HG03342 (cell line): ENCODE measurements at regions not wholly inside any gene's neighbourhood (a gene's known extent, or its start where the extent isn't known, plus 50 kb on each side); places are given as distances from the start of the nearest gene placed in this dataset.
A peak's percentile ranks its signal among the peaks of the same experiment; 100 is the strongest.
"Not testable (repeated sequence)": the region's sequence is repeated elsewhere in the genome, so short reads cannot be mapped to it uniquely, and the experiment has no call there.

Source experiments
- ATAC-seq: cut with Tn5 transposase; IDR thresholded peaks from one replicate; pipeline ENCODE4 v1.9.1; 2021; ENCODE audit warnings: mild to moderate bottlenecking, moderate library complexity; ENCODE audit not compliant: unreplicated experiment

DNA sequence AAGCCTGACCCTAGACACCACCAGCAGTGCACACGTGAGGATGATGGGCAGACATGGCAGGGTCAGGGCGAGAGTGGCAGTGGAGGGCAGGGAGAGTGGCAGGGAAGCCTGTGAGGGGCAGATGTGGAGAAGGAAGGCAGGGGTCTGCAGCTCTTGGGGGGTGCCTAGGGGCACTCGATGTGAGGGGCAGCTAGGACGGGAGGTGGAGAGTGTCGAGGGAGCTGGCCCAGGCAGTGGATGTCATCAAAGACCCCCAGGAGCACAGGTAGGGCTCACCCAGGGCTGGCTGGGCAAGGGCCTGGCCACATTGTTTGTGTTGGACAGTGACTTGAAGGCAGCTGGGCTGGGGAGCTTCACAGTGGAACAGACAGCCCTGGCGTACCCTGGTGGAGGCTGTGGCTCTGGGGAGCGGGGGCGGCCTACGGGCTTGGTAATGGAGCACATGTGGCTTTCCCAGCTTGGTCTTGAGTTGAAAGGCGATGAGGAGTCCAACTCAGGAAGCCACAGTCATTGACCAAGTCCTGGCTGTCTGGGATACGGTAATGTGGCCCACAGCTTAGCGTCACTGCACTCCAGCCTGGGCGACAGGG lies 87.1 kb downstream of the RTP5 start:
- no peak for ATAC-seq

DNA sequence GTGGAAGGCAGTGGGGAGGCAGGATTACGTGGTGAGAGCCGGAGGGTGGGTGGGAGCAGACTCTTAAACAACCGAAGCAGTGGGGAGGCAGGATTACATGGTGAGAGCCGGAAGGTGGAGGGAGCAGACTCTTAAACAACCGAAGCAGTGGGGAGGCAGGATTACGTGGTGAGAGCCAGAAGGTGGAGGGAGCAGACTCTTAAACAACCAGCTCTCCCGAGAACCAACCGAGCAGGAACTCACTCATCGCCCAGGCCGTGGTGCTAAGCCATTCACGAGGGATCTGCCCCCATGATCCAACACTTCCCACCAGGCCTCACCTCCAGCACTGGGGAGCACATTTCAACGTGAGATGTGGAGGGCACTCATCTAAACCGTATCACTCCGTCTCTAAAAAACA lies 87.7 kb downstream of the RTP5 start:
- ATAC-seq = no peak

DNA sequence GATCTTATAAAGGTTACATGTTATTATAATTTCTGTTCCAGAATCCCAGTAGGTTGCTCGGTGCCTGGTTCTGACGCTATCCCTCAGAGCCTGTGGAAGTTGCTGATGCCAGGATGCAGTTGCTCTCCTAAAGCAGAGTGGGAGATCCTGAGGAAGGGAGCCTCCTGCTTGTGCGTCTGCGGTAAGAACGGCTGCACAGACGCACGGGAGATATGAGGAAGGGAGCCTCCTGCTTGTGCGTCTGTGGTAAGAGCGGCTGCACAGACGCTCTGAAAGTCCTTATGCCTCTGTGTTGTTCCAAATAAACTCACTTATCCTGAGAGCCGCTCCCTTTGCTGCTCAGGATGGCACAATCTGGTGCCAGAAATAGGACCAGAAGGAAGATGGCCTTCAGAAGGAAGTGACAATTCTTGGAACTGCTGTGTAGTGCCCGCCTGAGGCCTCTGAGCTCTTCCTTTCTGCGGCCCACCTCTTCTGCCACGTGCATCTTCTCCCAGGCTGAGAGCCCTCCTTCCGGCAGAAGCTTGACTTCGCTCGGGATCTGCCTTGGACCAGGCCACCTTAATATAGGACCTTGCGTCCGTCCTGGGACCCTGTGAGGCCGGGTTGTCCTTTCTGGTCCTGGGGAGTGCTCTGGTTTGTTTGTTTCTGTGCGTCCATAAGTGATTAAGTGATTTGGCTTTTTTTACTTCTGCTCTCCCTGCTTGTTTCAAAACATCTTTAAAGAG lies 89.5 kb downstream of the RTP5 start:
- ATAC-seq = no peak

DNA sequence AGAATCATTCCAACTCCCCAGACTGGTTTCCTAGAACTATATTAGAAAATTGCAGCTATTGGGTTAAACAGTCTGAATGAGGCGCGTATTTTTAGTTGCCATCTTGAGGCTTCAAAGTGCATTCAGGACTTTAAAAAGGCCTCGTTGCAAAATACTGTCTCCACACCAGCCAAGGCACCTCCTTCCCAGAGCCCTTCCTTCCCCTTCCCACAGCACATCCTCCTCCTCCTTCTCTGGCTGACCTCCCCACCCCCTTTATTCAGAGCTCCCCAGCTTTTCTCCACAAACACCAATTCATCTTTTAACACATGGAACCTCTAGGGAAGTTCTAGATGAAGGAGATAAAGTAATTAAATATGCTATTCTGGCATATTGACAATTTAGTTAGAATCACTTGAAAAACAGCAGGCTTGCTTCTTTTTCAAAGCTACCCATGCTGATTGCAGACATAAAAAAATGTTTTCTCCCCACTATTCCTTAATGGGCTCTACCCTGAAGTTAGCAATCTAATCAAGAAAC lies 90.3 kb downstream of the RTP5 start:
- ATAC-seq = no peak

DNA sequence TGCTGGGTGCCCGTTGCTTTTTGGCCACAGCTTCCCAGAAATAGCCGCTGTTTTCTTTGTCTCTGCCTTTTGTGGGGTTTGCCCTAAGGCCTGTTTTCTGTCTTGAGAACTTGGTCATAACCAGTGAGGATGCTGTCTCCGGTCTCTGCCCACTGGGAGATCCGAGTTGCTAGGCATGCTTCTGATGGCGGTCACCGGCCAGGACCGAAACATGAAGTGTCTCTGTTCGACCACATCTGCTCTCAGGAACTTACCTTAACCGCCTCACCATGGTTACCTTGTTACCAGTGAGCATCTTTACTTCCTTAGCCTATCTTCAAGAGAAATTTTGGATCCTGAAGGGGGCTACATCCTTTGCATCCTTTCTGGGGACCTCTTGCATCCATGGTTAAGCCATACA lies 91.9 kb downstream of the RTP5 start:
- no peak for ATAC-seq

DNA sequence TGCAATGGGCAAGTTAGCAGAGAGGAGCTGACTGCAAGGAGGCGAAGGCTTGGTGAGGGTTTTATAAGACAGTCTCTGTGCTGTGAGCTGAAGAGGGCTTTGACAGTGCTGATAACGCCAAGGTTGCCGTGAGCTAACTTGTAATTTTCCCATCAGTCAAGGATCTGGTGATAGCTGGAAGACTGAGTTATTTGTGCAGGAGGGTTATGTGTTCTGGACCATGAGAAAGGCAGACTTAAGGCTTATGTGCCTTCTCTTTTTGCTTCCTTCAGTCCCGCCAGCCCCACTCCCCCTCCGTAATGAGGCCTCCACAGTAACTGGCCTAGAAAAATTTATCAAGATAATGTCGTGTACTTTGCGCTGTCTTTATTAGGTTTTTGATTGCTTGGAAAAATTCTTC lies 94.6 kb downstream of the RTP5 start:
- ATAC-seq = no peak

DNA sequence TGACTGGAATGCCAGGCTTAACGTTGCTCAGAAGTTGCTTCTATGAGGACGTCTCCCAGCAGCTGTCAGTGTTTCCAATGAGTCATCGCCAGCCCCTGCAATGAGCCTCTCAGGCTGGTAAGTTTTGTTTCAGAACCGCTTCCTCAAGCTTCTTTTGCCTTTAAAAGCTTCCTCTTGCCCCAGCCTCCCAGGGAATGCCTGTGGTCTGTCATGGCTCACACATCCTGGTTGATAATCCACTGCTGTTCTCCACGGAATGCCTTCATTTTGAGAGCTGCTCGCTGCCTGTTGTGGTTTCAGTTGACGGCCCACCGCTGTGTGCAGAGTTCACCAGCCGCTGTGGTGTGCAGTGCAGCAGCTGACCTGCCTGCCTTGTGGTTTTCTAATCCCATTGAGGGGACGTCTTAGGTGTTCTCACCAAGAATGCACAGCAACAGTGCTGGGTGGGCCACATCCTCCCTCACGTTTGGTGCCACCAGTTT lies 96.4 kb downstream of the RTP5 start:
- ATAC-seq = peak; percentile 78

DNA sequence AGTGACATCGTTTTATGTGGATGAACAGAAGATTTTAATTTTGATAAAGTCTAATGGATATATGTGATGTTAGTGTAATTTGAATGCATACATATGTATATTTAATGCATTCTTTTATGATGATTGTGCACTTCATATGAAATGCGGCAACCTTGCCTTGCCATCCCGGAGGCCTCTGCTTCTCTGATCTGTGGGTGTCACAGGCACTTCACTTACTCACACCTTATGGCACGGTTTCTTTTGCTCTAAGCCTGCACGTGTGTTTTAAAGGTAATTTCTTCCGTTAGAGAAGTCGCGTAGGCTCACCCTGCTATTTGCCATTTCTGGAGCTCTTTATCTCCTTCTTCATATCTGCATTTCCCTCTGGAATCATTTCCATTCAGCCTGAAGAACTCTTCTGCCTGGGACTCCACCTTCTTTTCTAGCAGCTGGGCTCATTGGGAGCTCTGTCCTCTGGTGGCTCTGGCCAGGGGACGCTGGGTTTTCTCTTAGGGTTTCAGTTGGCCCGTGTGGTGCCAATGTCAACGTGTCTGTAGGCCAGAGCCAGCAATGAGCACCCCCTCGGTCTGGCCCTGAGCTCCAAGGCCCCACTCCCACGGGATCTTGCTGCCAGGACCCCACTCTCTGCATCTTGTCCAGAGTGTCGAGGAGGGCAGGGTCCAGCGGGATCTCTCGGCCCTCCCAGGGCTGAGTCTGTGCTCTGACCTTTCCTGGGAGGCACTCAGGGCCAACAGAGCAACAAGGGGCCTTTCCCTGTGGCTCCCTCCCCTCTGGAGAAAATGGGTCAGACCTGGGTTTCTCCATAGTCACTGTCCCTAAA lies 97.3 kb downstream of the RTP5 start:
- ATAC-seq = no peak

DNA sequence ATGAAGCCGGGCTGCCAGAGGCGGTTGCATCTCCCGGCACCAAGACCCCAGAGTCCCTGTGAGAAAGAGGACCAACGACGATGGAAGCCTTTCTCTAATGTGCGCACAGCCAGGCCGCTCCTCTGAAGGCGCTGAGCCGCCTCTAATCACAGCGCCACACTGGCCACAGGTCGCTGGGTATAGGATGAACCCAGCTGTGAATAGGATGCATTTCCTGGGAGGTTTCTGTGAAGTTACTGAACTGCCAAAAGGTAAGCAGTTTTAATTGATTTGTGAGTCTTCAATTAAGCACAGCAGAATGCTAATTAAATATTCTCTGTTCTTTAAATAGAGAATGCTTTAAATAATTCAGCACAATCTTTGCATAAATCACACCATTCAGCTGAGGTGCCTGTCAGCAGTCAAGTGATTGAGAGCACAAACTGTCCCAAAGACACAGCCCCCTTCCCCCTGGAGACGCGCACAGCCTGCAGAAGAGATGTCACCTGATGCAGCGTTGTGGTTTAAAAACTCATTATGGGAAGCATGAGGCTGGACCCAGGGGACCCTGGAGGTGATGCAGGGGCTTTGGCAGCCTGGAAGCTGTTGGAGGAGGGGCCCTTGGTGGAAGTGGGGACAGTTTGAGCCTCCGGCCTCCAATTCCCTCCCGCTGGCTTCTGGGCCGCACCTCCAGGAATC lies 98.1 kb downstream of the RTP5 start:
- ATAC-seq = no peak

DNA sequence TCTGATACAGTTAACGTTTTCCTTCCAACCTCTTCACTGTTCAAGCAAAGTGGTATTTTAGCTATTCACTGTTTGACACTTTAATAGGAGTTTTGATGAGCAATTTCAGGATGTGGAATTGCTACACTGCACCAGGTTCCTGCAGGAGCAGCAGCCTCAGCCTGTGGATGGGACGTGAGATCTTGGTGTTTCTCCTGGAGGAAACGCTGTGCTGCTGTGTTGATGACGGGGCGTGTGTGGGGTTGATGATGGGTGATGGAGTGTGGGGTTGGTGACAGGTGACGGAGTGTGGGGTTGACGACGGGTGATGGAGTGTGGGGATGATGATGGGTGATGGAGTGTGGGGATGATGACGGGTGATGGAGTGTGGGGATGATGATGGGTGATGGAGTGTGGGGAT lies 98.9 kb downstream of the RTP5 start:
- no peak for ATAC-seq

DNA sequence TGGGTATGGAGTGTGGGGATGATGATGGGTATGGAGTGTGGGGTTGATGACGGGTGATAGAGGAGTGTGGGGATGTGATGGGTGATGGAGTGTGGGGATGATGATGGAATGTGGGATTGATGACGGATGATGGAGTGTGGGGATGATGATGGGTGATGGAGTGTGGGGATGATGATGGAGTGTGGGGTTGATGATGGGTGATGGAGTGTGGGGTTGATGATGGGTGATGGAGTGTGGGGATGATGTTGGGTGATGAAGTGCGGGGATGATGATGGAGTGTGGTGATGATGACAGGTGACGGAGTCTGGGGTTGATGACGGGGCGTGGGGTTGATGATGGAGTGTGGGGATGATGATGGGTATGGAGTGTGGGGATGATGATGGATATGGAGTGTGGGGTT lies 99.7 kb downstream of the RTP5 start:
- ATAC-seq = not testable (repeated sequence)

DNA sequence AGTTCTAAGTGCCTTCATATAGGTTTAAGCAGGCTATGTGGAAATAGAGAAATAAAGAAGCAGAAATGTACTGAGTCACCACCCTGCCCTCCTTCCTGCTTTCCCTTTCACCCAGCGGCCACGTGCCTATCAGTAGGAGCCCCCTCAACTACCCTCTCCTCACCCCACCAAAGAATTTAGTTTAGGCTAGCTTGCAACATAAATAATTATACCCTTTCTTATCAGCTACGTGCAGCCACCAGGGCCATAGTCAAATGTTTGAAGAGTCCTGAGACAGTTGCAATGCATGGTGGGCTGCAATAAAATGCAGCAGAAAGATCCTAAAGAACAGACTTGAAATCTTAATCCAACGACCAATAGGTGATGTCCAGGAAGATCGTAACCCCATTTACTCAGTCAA lies 101.2 kb downstream of the RTP5 start:
- ATAC-seq = no peak

DNA sequence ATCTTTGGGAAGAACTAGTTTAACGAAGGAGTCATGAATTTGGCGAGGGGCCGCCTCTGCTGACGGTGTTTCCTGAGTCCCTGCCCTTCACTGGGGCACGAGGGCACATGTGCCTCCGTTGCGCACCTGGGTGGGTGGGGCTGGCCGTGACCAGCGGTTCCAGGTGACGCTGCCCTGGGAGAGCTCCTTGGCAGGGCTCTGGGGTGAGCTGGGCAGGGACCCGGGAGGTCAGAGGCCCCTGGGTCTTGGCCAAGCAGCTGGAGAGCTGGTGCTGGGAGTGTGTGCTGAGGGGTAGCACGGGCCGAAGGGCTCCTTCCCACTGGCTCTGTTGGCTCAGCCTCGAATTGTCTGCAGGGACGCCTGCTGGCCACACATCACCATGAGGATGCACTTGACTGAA lies 104.6 kb downstream of the RTP5 start:
- no peak for ATAC-seq

DNA sequence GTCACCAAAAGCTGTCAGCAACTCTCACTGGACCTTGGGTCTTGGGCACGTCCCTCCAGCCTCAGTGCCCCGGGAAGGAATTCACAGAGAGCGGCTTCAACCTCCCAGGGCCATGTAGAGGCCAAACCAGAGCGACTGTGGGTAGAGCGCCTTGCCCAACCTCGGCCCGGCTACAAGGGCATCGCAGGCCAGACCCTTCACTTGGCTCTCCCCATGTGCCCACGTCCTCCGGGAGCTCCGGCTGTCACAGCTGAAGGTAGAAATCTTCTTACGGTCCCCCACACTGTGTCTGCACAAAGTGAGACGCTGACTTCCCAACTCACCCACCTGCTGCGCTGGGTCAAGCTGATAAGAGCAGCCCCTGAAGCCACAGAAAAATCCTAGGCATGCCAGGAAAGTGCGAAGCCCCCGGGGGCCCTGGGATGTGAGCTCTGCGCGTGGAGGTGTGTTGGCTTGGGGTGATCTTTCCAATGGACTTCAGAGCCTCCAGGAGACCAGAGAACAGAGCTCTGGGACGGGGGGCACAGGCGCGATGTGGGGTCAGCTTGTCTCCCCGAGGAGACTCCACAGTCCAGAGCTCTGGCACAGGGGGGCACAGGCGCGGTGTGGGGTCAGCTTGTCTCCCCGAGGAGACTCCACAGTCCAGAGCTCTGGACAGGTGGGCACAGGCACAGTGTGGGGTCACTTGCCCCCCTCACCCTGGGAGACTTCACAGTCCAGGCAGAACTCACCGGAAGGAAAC lies 105.5 kb downstream of the RTP5 start:
- ATAC-seq = no peak

DNA sequence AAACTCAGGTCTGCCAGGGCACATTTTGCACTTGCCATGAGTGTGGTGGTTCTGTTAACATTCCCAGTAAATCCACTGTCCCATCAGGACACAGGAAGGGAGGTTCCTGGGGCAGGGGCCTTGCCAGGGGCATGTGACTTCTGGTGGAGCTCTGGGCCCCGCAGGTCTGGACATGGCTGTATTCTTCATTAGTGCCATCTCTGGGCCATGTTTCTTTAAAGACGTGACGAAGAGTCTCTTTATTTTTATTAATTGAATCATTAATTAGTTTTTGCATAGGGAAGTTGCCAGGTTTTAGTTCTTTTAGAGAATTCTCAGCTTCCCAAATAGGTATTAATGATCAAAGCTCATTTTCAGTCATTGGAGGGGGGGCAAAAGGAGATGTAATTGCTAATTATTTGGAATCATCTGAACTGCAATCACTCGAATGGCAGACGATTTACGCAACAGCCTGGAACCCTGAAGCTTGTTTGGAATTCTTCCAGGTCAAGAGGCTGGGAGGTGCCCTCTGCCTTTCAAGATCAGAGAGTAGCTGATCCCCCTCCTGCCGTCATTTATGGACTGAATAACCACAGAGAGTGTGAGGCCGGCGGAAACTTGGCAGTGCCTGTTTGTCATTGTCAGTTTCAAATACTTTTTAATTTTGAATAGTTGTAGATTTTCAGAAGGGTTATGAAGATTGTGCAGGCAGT lies 106.2 kb downstream of the RTP5 start:
- ATAC-seq = no peak

DNA sequence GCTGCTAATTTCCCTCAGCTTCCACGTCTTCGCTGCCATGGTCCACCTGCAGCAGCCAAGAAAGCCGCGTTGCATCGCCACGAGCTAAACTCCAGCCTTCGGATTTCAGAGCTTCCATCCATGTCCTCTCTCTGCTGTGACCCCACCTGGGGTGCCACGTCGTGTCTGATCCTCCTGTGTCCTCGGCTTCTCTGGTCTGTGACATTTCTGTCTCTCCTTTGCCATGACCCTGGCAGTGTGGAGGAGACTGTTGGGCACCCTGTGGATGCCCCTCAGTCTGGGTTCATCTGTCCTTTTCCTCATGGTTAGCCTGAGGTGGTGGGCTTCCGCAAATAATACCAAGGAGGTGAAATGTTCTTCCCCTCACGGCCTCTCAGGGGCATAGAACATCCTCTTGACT lies 106.8 kb downstream of the RTP5 start:
- no peak for ATAC-seq

DNA sequence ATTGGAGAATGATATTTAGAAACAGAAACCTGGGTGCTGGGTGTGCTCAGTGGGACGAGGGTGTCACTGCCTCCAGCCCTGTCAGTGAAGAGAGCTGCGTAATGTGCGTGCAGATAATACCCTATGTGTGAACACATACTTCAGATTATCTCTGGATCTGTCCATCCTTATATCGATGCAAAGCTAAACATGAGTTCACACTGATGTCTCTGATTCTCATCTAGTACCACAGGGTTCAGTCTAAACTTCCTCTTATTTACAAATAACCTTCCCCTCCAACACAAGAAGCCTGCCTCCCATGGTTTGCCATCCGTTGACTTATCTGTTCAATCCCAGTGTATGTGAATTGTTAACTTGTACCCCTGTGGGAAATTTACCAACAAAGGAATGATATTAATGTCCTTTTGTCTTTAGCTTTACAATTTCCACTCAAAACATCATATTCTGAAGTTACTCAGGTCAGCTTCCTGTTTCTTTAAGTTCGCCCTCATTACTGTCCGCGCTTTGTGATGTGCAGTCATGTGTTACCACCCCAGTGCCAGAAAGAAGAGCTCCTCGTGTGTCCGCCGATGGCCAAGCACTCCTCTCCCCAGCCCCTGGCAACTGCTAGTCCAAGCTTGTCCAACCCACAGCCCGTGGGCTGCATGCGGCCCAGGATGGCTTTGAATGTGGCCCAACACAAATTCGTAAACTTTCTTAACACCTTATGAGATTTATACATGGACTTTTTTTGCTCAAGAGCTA lies 108.2 kb downstream of the RTP5 start:
- no peak for ATAC-seq

DNA sequence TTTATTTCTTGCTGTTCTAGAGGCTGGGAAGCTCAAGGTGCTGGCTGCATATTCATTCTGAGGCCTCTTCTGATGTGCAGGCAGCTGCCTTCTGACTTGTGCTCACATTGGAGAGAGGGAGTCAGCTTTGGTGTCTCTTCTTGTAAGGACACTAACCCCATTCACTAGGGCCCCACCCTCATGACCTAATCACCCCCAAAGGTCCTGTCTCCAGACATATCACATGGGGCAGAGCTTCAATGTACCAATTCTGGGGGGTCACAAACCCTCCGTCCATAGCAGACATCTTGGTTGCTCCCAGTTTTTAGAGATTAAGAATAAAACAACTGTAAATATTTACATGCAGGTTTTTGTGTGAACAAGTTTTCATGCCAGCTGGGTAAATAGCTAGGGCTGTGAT lies 109.1 kb downstream of the RTP5 start:
- no peak for ATAC-seq

DNA sequence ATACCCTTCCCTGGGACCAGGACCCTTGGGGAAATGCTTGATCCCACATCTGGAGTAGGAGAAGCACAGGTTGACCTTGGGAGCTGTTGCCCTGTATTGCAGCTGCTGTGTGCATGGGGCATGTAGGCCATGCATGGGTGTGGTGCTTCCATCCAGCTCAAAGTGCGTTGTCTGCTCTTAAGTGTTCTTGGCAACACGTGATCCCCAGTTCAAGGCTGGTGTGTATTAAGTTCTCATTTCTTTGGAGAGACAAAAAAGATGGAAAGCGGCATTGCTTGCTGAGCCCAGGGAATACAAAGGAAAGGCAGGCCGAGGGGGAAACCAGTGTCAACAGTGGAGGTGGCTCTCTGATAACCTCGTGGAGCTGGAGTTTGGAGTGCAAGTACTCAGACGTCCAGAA lies 110.7 kb downstream of the RTP5 start:
- ATAC-seq = no peak
